Esophagus muscularis mucosa (tissue), 4 donors: ENCODE measurements at regions not wholly inside any gene's neighbourhood (a gene's known extent, or its start where the extent isn't known, plus 50 kb on each side); places are given as distances from the start of the nearest gene placed in this dataset.
"Not testable (repeated sequence)": the region's sequence is repeated elsewhere in the genome, so short reads cannot be mapped to it uniquely, and the experiment has no call there.

Experiments used
- DNase-seq: peaks from one replicate; pipeline ENCODE4 v3.0.0-alpha.2; 2017; ENCODE audit errors: extremely low spot score
- H3K27ac ChIP-seq, 4 donors: fragments of 200-600 bp; sonication (generic); replicated peaks in 1 of 4; 1 replicate in 3 of 4; 2 replicates in 1 of 4; pipeline ENCODE4 v1.5.1; 2016 to 2019; ENCODE audit warnings: mild to moderate bottlenecking in 1 of 4
- H3K27me3 ChIP-seq, 4 donors: fragments of 200-600 bp; sonication (generic); one replicate each; pipeline versions ENCODE4 v1.5.1 to v1.6.0; 2016 to 2019
- H3K36me3 ChIP-seq, 4 donors: fragments of 200-600 bp; sonication (generic); one replicate each; pipeline ENCODE4 v1.5.1; 2016 to 2019
- H3K4me1 ChIP-seq, 4 donors: fragments of 200-600 bp; sonication (generic); one replicate each; pipeline ENCODE4 v1.5.1; 2016 to 2019
- H3K4me3 ChIP-seq, 4 donors: fragments of 200-600 bp; sonication (generic); 1 replicate in 2 of 4; 2 replicates in 2 of 4; pipeline ENCODE4 v1.5.1; 2016 to 2019; ENCODE audit warnings: mild to moderate bottlenecking in 4 of 4, moderate library complexity in 1 of 4
- H3K9me3 ChIP-seq, 4 donors: fragments of 200-600 bp; sonication (generic); 1 replicate in 3 of 4; 2 replicates in 1 of 4; pipeline ENCODE4 v1.5.1; 2016 to 2019
- CTCF ChIP-seq, 3 experiments: fragments of 200-600 bp in 2 of 3; fragments of 450-650 bp in 1 of 3; sonication (generic) in 2 of 3; IDR thresholded peaks; one replicate each; pipeline ENCODE4 v1.5.1; 2017 to 2019; ENCODE audit warnings: antibody characterized with exemption in 3 of 3, mild to moderate bottlenecking in 2 of 3, moderate library complexity in 1 of 3
- EP300 ChIP-seq: sonication (generic); formaldehyde crosslinking; IDR thresholded peaks from one replicate; pipeline ENCODE4 v1.6.1; 2017; ENCODE audit warnings: antibody characterized with exemption
- POLR2A ChIP-seq: fragments of 450-650 bp; IDR thresholded peaks from one replicate; pipeline ENCODE4 v1.6.1; 2017; ENCODE audit warnings: antibody characterized with exemption, moderate library complexity, mild to moderate bottlenecking, low read depth
- POLR2AphosphoS5 ChIP-seq, 2 donors: sonication (generic); formaldehyde crosslinking; IDR thresholded peaks; one replicate each; pipeline ENCODE4 v1.6.1; 2017; ENCODE audit warnings: antibody characterized with exemption in 2 of 2
- WGBS: methylation state at CpG from one replicate; pipeline ENCODE4 v1.1.5; 2018; 5-methylcytosine and 5-hydroxymethylcytosine counted together
- intact Hi-C: fragments of 100-400 bp; cut with DNase I; formaldehyde crosslinking; loops from one replicate; pipeline ENCODE4 v1.15.1; 2023

- intact Hi-C loops: no loop called here
- Histone ChIP-seq H3K27ac (no peak overlapping the region), H3K27me3 (peaks cover 0 to 14% (median 0%) of the 10 kb centered on the region in 4 donors), H3K36me3 (no peaks in the 10 kb centered on the region), H3K4me3 (no peak overlapping the region), H3K4me1 (no peaks in the 10 kb centered on the region), H3K9me3 (no peaks in the 10 kb centered on the region)
- WGBS: 79% methylated on average over 15 of the region's 28 CpGs
- DNase-seq: no peak
- TF ChIP-seq CTCF (IDR thresholded peaks at IDR 0.05) (no peak), EP300 (no peak), POLR2AphosphoS5 (IDR thresholded peaks at IDR 0.05) (no peak), POLR2A (no peak)
These were observed 257.6 kb downstream of the ANKRD30B start for GRCh38 chr18:15005313-15006130.

- H3K4me1 ChIP-seq, H3K27me3 ChIP-seq, H3K9me3 ChIP-seq, DNase-seq, intact Hi-C loops, H3K27ac ChIP-seq, H3K4me3 ChIP-seq, H3K36me3 ChIP-seq: not testable (repeated sequence)
- 70% methylated on average over 3 of the region's 3 CpGs for WGBS
These were observed 258.6 kb downstream of the ANKRD30B start for GRCh38 chr18:15006616-15007015.

GRCh38 chr18:15026041-15026440 is 278.1 kb downstream of the ANKRD30B start:
- intact Hi-C loops, H3K27me3 ChIP-seq, H3K9me3 ChIP-seq, H3K4me3 ChIP-seq, H3K36me3 ChIP-seq, DNase-seq, H3K4me1 ChIP-seq, H3K27ac ChIP-seq: not testable (repeated sequence)

- TF ChIP-seq CTCF (IDR thresholded peaks at IDR 0.05): peak in 1 of 3 experiments; percentile 6
- 19% methylated on average over 4 of the region's 4 CpGs for WGBS
- intact Hi-C loops, H3K9me3 ChIP-seq, H3K27ac ChIP-seq, DNase-seq, H3K4me3 ChIP-seq, H3K36me3 ChIP-seq, H3K27me3 ChIP-seq, H3K4me1 ChIP-seq: not testable (repeated sequence)
These were observed 280.1 kb downstream of the ANKRD30B start for GRCh38 chr18:15028037-15028436.

- H3K4me1 ChIP-seq, DNase-seq, H3K27ac ChIP-seq, H3K9me3 ChIP-seq, H3K36me3 ChIP-seq, H3K27me3 ChIP-seq, H3K4me3 ChIP-seq, intact Hi-C loops: not testable (repeated sequence)
- 74% methylated on average over 4 of the region's 12 CpGs for WGBS
These were observed 312.4 kb downstream of the ANKRD30B start for GRCh38 chr18:15060279-15060880.

- H3K27ac ChIP-seq, H3K4me1 ChIP-seq, DNase-seq, H3K36me3 ChIP-seq, H3K9me3 ChIP-seq, H3K27me3 ChIP-seq, intact Hi-C loops, H3K4me3 ChIP-seq: not testable (repeated sequence)
- WGBS: 66% methylated on average over 4 of the region's 9 CpGs
These were observed 313.4 kb downstream of the ANKRD30B start for GRCh38 chr18:15061289-15061896.

- H3K4me3 ChIP-seq, H3K9me3 ChIP-seq: not testable (repeated sequence)
- 50% methylated on average over 2 of the region's 2 CpGs for WGBS
These were observed 318.5 kb downstream of the ANKRD30B start for GRCh38 chr18:15066434-15066833.

GRCh38 chr18:15071311-15071710 is 323.3 kb downstream of the ANKRD30B start:
- WGBS: 91% methylated on average over 2 of the region's 2 CpGs
- H3K4me1 ChIP-seq, H3K27me3 ChIP-seq, H3K4me3 ChIP-seq, intact Hi-C loops, DNase-seq, H3K36me3 ChIP-seq, H3K9me3 ChIP-seq, H3K27ac ChIP-seq: not testable (repeated sequence)

More at GRCh38 chr18:15066434-15066833, 318.5 kb downstream of the ANKRD30B start:
- intact Hi-C loops, H3K27ac ChIP-seq, H3K4me1 ChIP-seq, H3K36me3 ChIP-seq, DNase-seq, H3K27me3 ChIP-seq: not testable (repeated sequence)
